Heart left ventricle (tissue), 16 donors: ENCODE measurements at regions not wholly inside any gene's neighbourhood (a gene's known extent, or its start where the extent isn't known, plus 50 kb on each side); places are given as distances from the start of the nearest gene placed in this dataset.

Experiments used
- ATAC-seq, 4 donors: fragments of 200-7000 bp; cut with Tn5 transposase; one replicate each; pipeline ENCODE4 v1.9.1; 2020 to 2022; ENCODE audit warnings: moderate library complexity in 4 of 4, mild to moderate bottlenecking in 3 of 4, moderate number of reproducible peaks in 1 of 4
- DNase-seq, 5 donors: peaks; one replicate each; pipeline ENCODE4 v3.0.0-alpha.2; 2020
- H3K27ac ChIP-seq, 12 donors: fragments of 200-600 bp; sonication (generic) in 4 of 12; one replicate each; pipeline versions ENCODE4 v1.5.0 to v1.8.0; 2016 to 2022; ENCODE audit warnings: mild to moderate bottlenecking in 2 of 12
- H3K27me3 ChIP-seq, 9 donors: fragments of 200-600 bp; sonication (generic) in 2 of 9; one replicate each; pipeline versions ENCODE4 v1.5.1 to v1.8.0; 2016 to 2022; ENCODE audit warnings: mild to moderate bottlenecking in 3 of 9
- H3K36me3 ChIP-seq, 9 donors: fragments of 200-600 bp; sonication (generic) in 2 of 9; one replicate each; pipeline versions ENCODE4 v1.5.0 to v1.8.0; 2018 to 2022; ENCODE audit warnings: mild to moderate bottlenecking in 2 of 9
- H3K4me1 ChIP-seq, 12 donors: fragments of 200-600 bp; sonication (generic) in 4 of 12; one replicate each; pipeline versions ENCODE4 v1.5.0 to v1.8.0; 2016 to 2022; ENCODE audit warnings: mild to moderate bottlenecking in 3 of 12
- H3K4me3 ChIP-seq, 12 donors: fragments of 200-600 bp; sonication (generic) in 4 of 12; one replicate each; pipeline versions ENCODE4 v1.5.0 to v1.8.0; 2017 to 2022; ENCODE audit warnings: mild to moderate bottlenecking in 9 of 12, moderate library complexity in 4 of 12
- H3K9me3 ChIP-seq, 12 donors: fragments of 200-600 bp; sonication (generic) in 4 of 12; one replicate each; pipeline versions ENCODE4 v1.5.0 to v1.8.0; 2016 to 2022; ENCODE audit warnings: mild to moderate bottlenecking in 1 of 12
- POLR2A ChIP-seq, 2 donors: fragments of 450-650 bp; IDR thresholded peaks; one replicate each; pipeline ENCODE4 v1.6.1; 2017; ENCODE audit warnings: antibody characterized with exemption in 2 of 2, mild to moderate bottlenecking in 2 of 2, moderate library complexity in 2 of 2
- WGBS, 4 donors: extraction: QIAGEN DNeasy Blood & Tissue Kit in 2 of 4; methylation state at CpG; one replicate each; pipeline versions ENCODE4 v1.1.5 to v1.1.7; 2013 to 2018; 5-methylcytosine and 5-hydroxymethylcytosine counted together
- intact Hi-C, 10 donors: fragments of 100-400 bp; cut with DNase I; formaldehyde crosslinking; loops; one replicate each; pipeline versions ENCODE4 v1.11.1 to v1.14.2; 2022
- TF ChIP-seq, protein P1 (sequence below), 12 donors: fragments of 200-600 bp; sonication (generic) in 4 of 12; IDR thresholded peaks; one replicate each; pipeline versions ENCODE4 v1.5.0 to v1.8.0; 2018 to 2022; ENCODE audit warnings: antibody characterized with exemption in 12 of 12, mild to moderate bottlenecking in 5 of 12
- donor health status: ischemic (EF 13 %, LVEDD 7.1; RV severe dilation, severe dysfunction).
- donor health status: healthy with polysubstance abuse.
- donor health status: DM: no; HTN: yes; CAD: no.
- donor health status: DM: no; HTN: no; CAD: no.
- donor health status: ischemic (EF 25% LVEDD 6.9; RV normal size, moderate dysfunction).
- donor health status: ischemic (EF 25% LVEDD 5.7; RV mildly dilated, moderate dysfunction).
- donor health status: healthy.
- donor health status: DM: yes; HTN: yes; CAD: no.
- donor health status: ischemic (EF 35%, LVEDD 5.7; RV mildly dilated, moderate dysfunction).
- donor health status: nonischemic (EF 11% LVEDD 7.7; RV severe dilation, severe dysfunction).
- donor health status: DM: yes; HTN: yes; CAD: no.
- donor health status: PGD.
- donor health status: ischemic (EF 29% LVEDD 5.4; RV normal size, mild dysfunction).
- donor health status: nonischemic (EF 23%, LVEDD 6.1; RV moderate dilation, normal function).

DNA sequence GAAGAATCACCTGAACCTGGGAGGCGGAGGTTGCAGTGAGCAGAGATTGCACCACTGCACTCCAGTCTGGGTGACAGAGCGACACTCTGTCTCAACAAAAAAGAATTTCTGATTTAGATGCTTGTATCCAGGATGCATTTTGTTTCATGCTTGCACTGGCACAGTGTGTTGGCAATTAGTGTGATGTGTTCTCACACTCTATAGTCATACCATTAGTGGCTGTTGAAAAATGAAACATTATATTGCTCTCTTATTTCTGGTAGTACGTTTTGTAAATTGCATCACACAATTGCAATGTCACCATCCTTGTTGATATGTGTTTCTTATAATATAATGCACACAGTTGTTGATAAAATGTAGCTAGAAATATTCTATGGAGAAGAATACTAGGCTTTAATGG is 51.3 kb upstream of the RMST start:
- TF ChIP-seq, protein P1, sequence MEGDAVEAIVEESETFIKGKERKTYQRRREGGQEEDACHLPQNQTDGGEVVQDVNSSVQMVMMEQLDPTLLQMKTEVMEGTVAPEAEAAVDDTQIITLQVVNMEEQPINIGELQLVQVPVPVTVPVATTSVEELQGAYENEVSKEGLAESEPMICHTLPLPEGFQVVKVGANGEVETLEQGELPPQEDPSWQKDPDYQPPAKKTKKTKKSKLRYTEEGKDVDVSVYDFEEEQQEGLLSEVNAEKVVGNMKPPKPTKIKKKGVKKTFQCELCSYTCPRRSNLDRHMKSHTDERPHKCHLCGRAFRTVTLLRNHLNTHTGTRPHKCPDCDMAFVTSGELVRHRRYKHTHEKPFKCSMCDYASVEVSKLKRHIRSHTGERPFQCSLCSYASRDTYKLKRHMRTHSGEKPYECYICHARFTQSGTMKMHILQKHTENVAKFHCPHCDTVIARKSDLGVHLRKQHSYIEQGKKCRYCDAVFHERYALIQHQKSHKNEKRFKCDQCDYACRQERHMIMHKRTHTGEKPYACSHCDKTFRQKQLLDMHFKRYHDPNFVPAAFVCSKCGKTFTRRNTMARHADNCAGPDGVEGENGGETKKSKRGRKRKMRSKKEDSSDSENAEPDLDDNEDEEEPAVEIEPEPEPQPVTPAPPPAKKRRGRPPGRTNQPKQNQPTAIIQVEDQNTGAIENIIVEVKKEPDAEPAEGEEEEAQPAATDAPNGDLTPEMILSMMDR (IDR thresholded peaks at IDR 0.05): no peak
- TF ChIP-seq POLR2A (IDR thresholded peaks at IDR 0.05): no peak
- ATAC-seq: no peak

More for the DNA sequence above, 51.3 kb upstream of the RMST start:
- H3K9me3 ChIP-seq: no peaks in the 10 kb centered on the region
- no peak for DNase-seq
- intact Hi-C loops: no loop called here
- no peaks in the 10 kb centered on the region for H3K27me3 ChIP-seq
- H3K4me1 ChIP-seq: no peaks in the 10 kb centered on the region
- no peaks in the 10 kb centered on the region for H3K36me3 ChIP-seq
- no peak overlapping the region for H3K27ac ChIP-seq
- WGBS, 4 donors: 75 to 80% (median 77%) methylated on average over 3 of the region's 3 CpGs
- no peak overlapping the region for H3K4me3 ChIP-seq
